Testis (tissue), 2 donors: ENCODE measurements at regions not wholly inside any gene's neighbourhood (a gene's known extent, or its start where the extent isn't known, plus 50 kb on each side); places are given as distances from the start of the nearest gene placed in this dataset.

Experiments
- CTCF ChIP-seq, 3 experiments: fragments of 450-650 bp in 2 of 3; fragments of 200-600 bp in 1 of 3; sonication (generic) in 1 of 3; IDR thresholded peaks; one replicate each; pipeline ENCODE4 v1.5.1; 2016 to 2019; ENCODE audit warnings: antibody characterized with exemption in 3 of 3, mild to moderate bottlenecking in 2 of 3, moderate library complexity in 1 of 3
- POLR2A ChIP-seq: fragments of 450-650 bp; IDR thresholded peaks from one replicate; pipeline ENCODE4 v1.6.1; 2017; ENCODE audit warnings: antibody characterized with exemption, mild to moderate bottlenecking, moderate library complexity

GRCh38 chr7:88635149-88635548, 124.4 kb upstream of the ZNF804B start:
- no peak for TF ChIP-seq CTCF (IDR thresholded peaks at IDR 0.05)
- TF ChIP-seq POLR2A, result no peak
